Panc1 (cell line): ENCODE measurements at regions not wholly inside any gene's neighbourhood (a gene's known extent, or its start where the extent isn't known, plus 50 kb on each side); places are given as distances from the start of the nearest gene placed in this dataset.

ENCODE experiments used
- ATAC-seq: fragments of 200-7000 bp; cut with Tn5 transposase; 2 replicates; pipeline ENCODE4 v1.9.1; 2020; ENCODE audit warnings: mild to moderate bottlenecking, moderate library complexity
- BruUV-seq: library from RNA; stranded (reverse); fragments of 400-500 nt; replicated peaks from 2 replicates; lab custom pipeline; 2021; lab: Mats Ljungman, UMichigan
- CTCF ChIA-PET: fragments of 300-600 bp; sonication (Branson Sonifier 250); formaldehyde crosslinking; loops from one replicate; lab custom pipeline; 2022; ENCODE audit warnings: antibody characterized with exemption; lab: Charles Lee
- POLR2A ChIA-PET: fragments of 300-600 bp; sonication (Branson Sonifier 250); formaldehyde crosslinking; loops from one replicate; lab custom pipeline; 2022; ENCODE audit warnings: antibody characterized with exemption; lab: Charles Lee
- DNase-seq: peaks from one replicate; pipeline ENCODE4 v3.0.0-alpha.2; 2010; ENCODE audit warnings: low read depth, low spot score
- H3K27ac ChIP-seq: 2 replicates; pipeline ENCODE4 v1.5.1; 2011; ENCODE audit warnings: mild to moderate bottlenecking, low read length, inconsistent platforms
- H3K27me3 ChIP-seq: fragments of 200-500 bp; sonication (Bioruptor generic); 2 replicates; pipeline ENCODE4 v1.6.0; 2014; ENCODE audit warnings: low read length, inconsistent platforms; ENCODE audit not compliant: control insufficient read depth, insufficient read depth
- H3K36me3 ChIP-seq: fragments of 200-500 bp; sonication (Bioruptor generic); 2 replicates; pipeline ENCODE4 v1.5.1; 2014; ENCODE audit warnings: inconsistent platforms, mild to moderate bottlenecking, low read length, moderate library complexity; ENCODE audit not compliant: control insufficient read depth, insufficient read depth
- H3K4me1 ChIP-seq: 2 replicates; pipeline ENCODE4 v1.5.1; 2011; ENCODE audit warnings: inconsistent platforms, mild to moderate bottlenecking, low read length, moderate library complexity; ENCODE audit not compliant: control insufficient read depth, insufficient read depth
- H3K4me3 ChIP-seq, 2 experiments: 2 replicates each; pipeline ENCODE4 v1.5.1; 2011 to 2012; ENCODE audit warnings: low read depth in 2 of 2, low read length in 2 of 2, mild to moderate bottlenecking in 2 of 2, inconsistent platforms in 1 of 2, moderate library complexity in 1 of 2
- H3K9me3 ChIP-seq: fragments of 200-500 bp; sonication (Bioruptor generic); 2 replicates; pipeline ENCODE4 v1.5.1; 2014; ENCODE audit warnings: low read depth, mild to moderate bottlenecking, inconsistent platforms, low read length, moderate library complexity; ENCODE audit not compliant: control insufficient read depth, insufficient read depth
- POLR2AphosphoS5 ChIP-seq: IDR thresholded peaks from 2 replicates; pipeline ENCODE4 v1.6.1; 2012; ENCODE audit warnings: mild to moderate bottlenecking, low read depth, low read length, moderate library complexity
- REST ChIP-seq, 2 experiments: IDR thresholded peaks; 2 replicates each; pipeline ENCODE4 v1.6.1; 2011 to 2012; ENCODE audit warnings: low read depth in 2 of 2, control low read depth in 1 of 2, low read length in 1 of 2, mild to moderate bottlenecking in 1 of 2, moderate library complexity in 1 of 2; ENCODE audit not compliant: insufficient read depth in 1 of 2
- SIN3A ChIP-seq: IDR thresholded peaks from 2 replicates; pipeline ENCODE4 v1.6.1; 2012; ENCODE audit warnings: low read depth, mild to moderate bottlenecking, low read length, moderate library complexity, borderline replicate concordance; ENCODE audit not compliant: insufficient read depth
- TCF7L2 ChIP-seq: IDR thresholded peaks from 2 replicates; pipeline ENCODE4 v1.6.1; 2011; ENCODE audit warnings: mild to moderate bottlenecking, low read depth, low read length, inconsistent platforms
- in situ Hi-C: cut with HindIII; loops from 2 replicates; pipeline ENCODE4 v1.10.0; 2016; ENCODE audit warnings: low sequenced_read_pairs, low pct_unique_long_range_greater_than_20kb
- intact Hi-C: fragments of 100-400 bp; cut with micrococcal nuclease; formaldehyde crosslinking; loops from one replicate; pipeline ENCODE4 v1.10.0; 2022; ENCODE audit not compliant: unreplicated experiment
- TF ChIP-seq, protein P1 (sequence below): fragments of 450-650 bp; IDR thresholded peaks from 2 replicates; pipeline ENCODE4 v1.5.1; 2017; ENCODE audit warnings: mild to moderate bottlenecking

DNA sequence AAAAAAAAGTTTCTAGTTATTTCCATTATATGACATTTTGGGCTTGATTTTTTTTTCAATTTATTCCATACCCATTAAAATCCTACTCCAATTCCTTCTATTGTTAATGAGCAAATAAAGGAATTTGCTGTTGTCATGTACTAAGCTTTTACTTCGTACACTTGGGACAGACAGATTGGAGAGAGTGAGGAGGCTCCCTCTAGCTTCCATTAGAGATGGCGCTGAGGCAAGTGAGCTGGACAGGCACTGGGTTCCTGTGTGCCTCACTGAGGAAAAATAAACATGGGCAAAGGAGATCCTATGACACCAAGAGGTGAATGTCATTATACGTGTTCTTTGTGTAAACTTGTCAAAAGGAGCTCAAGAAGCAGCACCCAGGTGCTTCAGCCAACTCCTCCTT is 441.1 kb upstream of the MDFIC2 start:
- no peak overlapping the region for H3K27ac ChIP-seq
- no peak for TF ChIP-seq TCF7L2
- TF ChIP-seq, protein P1, sequence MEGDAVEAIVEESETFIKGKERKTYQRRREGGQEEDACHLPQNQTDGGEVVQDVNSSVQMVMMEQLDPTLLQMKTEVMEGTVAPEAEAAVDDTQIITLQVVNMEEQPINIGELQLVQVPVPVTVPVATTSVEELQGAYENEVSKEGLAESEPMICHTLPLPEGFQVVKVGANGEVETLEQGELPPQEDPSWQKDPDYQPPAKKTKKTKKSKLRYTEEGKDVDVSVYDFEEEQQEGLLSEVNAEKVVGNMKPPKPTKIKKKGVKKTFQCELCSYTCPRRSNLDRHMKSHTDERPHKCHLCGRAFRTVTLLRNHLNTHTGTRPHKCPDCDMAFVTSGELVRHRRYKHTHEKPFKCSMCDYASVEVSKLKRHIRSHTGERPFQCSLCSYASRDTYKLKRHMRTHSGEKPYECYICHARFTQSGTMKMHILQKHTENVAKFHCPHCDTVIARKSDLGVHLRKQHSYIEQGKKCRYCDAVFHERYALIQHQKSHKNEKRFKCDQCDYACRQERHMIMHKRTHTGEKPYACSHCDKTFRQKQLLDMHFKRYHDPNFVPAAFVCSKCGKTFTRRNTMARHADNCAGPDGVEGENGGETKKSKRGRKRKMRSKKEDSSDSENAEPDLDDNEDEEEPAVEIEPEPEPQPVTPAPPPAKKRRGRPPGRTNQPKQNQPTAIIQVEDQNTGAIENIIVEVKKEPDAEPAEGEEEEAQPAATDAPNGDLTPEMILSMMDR = no peak
- no peak for TF ChIP-seq REST (IDR thresholded peaks at IDR 0.05; ENCODE audit: insufficient read depth in 1 of 2, low read depth in 2 of 2, low read length in 1 of 2)
- TF ChIP-seq SIN3A = no peak
- TF ChIP-seq POLR2AphosphoS5 = no peak
- no peak overlapping the region for H3K4me3 ChIP-seq
- BruUV-seq = no TSS peak
- ChIA-PET POLR2A (no interaction called here), CTCF (no interaction called here)
- H3K4me1 ChIP-seq = no peaks in the 10 kb centered on the region
- ATAC-seq (no peak), DNase-seq (no peak)
- H3K27me3 ChIP-seq = no peaks in the 10 kb centered on the region
- H3K9me3 ChIP-seq = no peaks in the 10 kb centered on the region
- no peaks in the 10 kb centered on the region for H3K36me3 ChIP-seq
- in situ Hi-C loops = no loop called here
- intact Hi-C loops = no loop called here

DNA sequence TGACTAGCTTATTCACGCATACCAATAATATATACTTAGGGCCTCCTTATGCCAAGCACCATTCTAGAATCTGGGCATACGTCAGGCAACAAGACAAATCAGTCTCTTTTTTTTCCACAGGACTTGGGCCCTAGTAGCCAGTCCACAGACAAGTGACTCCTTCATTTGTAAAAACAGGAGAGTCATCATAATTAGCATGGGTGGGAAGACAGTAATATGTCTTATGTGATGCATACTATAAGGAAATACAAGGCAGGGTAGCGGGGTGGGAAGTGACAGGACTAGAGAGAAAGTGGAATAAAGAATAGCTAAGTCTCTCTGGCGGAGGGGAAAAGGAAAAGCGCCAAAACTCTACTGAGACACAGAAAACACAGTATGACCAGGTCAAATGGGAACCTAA is 439.6 kb upstream of the MDFIC2 start:
- ChIA-PET POLR2A (no interaction called here), CTCF (no interaction called here)
- Histone ChIP-seq H3K27me3 (no peaks in the 10 kb centered on the region), H3K9me3 (no peaks in the 10 kb centered on the region), H3K27ac (no peak overlapping the region), H3K36me3 (no peaks in the 10 kb centered on the region), H3K4me3 (no peak overlapping the region), H3K4me1 (no peaks in the 10 kb centered on the region)
- in situ Hi-C loops = no loop called here
- no peak for TF ChIP-seq REST (IDR thresholded peaks at IDR 0.05; ENCODE audit: insufficient read depth in 1 of 2, low read depth in 2 of 2, low read length in 1 of 2)
- no peak for TF ChIP-seq TCF7L2
- TF ChIP-seq, protein P1 = no peak
- no peak for TF ChIP-seq POLR2AphosphoS5
- no peak for TF ChIP-seq SIN3A
- ATAC-seq (no peak), DNase-seq (no peak)
- intact Hi-C loops = no loop called here
- BruUV-seq = no TSS peak
